Right forelimb (tissue), 1 donor: ENCODE measurements at regions not wholly inside any gene's neighbourhood (a gene's known extent, or its start where the extent isn't known, plus 50 kb on each side); places are given as distances from the start of the nearest gene placed in this dataset.
"Not testable (repeated sequence)": the region's sequence is repeated elsewhere in the genome, so short reads cannot be mapped to it uniquely, and the experiment has no call there.

Experiments used
- DNase-seq: peaks from one replicate; pipeline ENCODE4 v3.0.0-alpha.2; 2018

- not testable (repeated sequence) for DNase-seq
Measured at GRCh38 chr9:41606961-41607547, 417.9 kb upstream of the ZNG1F start.

DNA sequence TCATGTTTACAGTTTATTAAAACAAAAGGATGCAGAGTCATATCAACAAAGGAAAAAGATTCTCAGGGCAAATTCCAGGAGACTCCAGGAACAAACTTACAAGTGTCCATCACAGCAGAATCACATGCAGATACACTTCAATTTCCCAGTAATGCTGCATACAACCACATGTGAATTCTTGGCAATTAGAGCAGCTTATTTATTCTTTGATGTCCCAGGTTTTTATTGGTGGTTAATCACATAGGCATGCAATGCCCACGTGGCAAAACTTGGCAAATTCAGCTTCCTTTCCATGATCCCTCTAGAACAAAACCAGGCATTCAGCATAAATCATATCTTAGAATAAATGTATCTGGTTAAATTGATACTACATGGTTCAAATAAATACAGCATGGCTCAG, 376.5 kb upstream of the ZNG1F start:
- not testable (repeated sequence) for DNase-seq
